ENCODE measurements at regions not wholly inside any gene's neighbourhood (a gene's known extent, or its start where the extent isn't known, plus 50 kb on each side); places are given as distances from the start of the nearest gene placed in this dataset.

DNA sequence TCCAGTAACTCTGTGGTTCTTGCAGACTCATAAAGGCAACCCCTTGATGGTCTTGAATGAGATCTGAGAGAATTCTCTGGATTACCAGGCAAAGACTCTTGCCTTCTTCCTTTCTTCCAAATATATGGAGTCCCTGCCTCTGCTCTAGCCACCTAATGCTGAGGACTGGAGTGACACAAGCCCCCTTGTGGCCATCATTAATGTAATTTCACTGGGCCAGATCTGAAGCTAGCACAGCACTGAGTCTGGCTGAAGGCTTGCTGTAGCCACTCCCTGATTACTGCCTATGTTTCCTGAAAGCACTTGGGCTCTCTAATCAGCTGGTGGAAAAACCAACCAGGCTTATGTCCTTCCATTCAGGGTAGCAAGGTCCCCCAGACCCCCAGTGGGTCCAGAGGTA is 559.3 kb upstream of the IRAK1BP1 start:
- TF ChIP-seq POLR2AphosphoS5 (IDR thresholded peaks at IDR 0.05) = no peak
- TF ChIP-seq, protein P1, sequence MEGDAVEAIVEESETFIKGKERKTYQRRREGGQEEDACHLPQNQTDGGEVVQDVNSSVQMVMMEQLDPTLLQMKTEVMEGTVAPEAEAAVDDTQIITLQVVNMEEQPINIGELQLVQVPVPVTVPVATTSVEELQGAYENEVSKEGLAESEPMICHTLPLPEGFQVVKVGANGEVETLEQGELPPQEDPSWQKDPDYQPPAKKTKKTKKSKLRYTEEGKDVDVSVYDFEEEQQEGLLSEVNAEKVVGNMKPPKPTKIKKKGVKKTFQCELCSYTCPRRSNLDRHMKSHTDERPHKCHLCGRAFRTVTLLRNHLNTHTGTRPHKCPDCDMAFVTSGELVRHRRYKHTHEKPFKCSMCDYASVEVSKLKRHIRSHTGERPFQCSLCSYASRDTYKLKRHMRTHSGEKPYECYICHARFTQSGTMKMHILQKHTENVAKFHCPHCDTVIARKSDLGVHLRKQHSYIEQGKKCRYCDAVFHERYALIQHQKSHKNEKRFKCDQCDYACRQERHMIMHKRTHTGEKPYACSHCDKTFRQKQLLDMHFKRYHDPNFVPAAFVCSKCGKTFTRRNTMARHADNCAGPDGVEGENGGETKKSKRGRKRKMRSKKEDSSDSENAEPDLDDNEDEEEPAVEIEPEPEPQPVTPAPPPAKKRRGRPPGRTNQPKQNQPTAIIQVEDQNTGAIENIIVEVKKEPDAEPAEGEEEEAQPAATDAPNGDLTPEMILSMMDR (IDR thresholded peaks at IDR 0.05) = no peak
- TF ChIP-seq EP300 (IDR thresholded peaks at IDR 0.05; ENCODE audit: low read depth) = no peak
- no peak for TF ChIP-seq POLR2A (IDR thresholded peaks at IDR 0.05)
- DNase-seq = no peak
- intact Hi-C loops (cut with DNase I; ENCODE audit: low total_unique reads) = no loop called here
- H3K27me3 ChIP-seq = no peaks in the 10 kb centered on the region
- in situ Hi-C loops (cut with MboI; ENCODE audit: low pct_ligation_motif_present in 1 of 4, low pct_unique_long_range_greater_than_20kb in 1 of 4, low sequenced_read_pairs in 3 of 4) = no loop called here
- no peak overlapping the region for H3K4me3 ChIP-seq
- H3K36me3 ChIP-seq = no peaks in the 10 kb centered on the region
- H3K27ac ChIP-seq = no peak overlapping the region
- no peaks in the 10 kb centered on the region for H3K4me1 ChIP-seq
- no peaks in the 10 kb centered on the region for H3K9me3 ChIP-seq

GRCh38 chr6:78322068-78322845 is 545.1 kb upstream of the IRAK1BP1 start:
- H3K27ac ChIP-seq = no peak overlapping the region
- in situ Hi-C loops (cut with MboI; ENCODE audit: low pct_ligation_motif_present in 1 of 4, low pct_unique_long_range_greater_than_20kb in 1 of 4, low sequenced_read_pairs in 3 of 4) = no loop called here
- no peaks in the 10 kb centered on the region for H3K36me3 ChIP-seq
- intact Hi-C loops (cut with DNase I; ENCODE audit: low total_unique reads) = no loop called here
- H3K27me3 ChIP-seq = no peaks in the 10 kb centered on the region
- WGBS, 2 donors (ENCODE audit: low coverage in 1 of 2) = 54 to 72% methylated on average over 3 to 5 of the region's 5 CpGs
- DNase-seq = no peak
- H3K4me3 ChIP-seq = no peak overlapping the region
- no peaks in the 10 kb centered on the region for H3K9me3 ChIP-seq
- no peaks in the 10 kb centered on the region for H3K4me1 ChIP-seq
- no peak for TF ChIP-seq POLR2AphosphoS5 (IDR thresholded peaks at IDR 0.05)
- TF ChIP-seq, protein P1 (IDR thresholded peaks at IDR 0.05) = no peak
- no peak for TF ChIP-seq POLR2A (IDR thresholded peaks at IDR 0.05)
- TF ChIP-seq EP300 (IDR thresholded peaks at IDR 0.05; ENCODE audit: low read depth) = no peak

GRCh38 chr6:78324213-78324612 is 543.1 kb upstream of the IRAK1BP1 start:
- Histone ChIP-seq H3K4me1 (no peaks in the 10 kb centered on the region), H3K27ac (no peak overlapping the region), H3K9me3 (no peaks in the 10 kb centered on the region), H3K36me3 (no peaks in the 10 kb centered on the region), H3K27me3 (no peaks in the 10 kb centered on the region), H3K4me3 (no peak overlapping the region)
- no peak for DNase-seq
- TF ChIP-seq POLR2A (IDR thresholded peaks at IDR 0.05) (no peak), POLR2AphosphoS5 (IDR thresholded peaks at IDR 0.05) (no peak), EP300 (IDR thresholded peaks at IDR 0.05; ENCODE audit: low read depth) (no peak)
- TF ChIP-seq, protein P1 (IDR thresholded peaks at IDR 0.05) = no peak
- in situ Hi-C loops (cut with MboI; ENCODE audit: low pct_ligation_motif_present in 1 of 4, low pct_unique_long_range_greater_than_20kb in 1 of 4, low sequenced_read_pairs in 3 of 4) = no loop called here
- intact Hi-C loops (cut with DNase I; ENCODE audit: low total_unique reads) = no loop called here
- 40 to 66% methylated on average over 2 of the region's 2 CpGs for WGBS, 2 donors (ENCODE audit: low coverage in 1 of 2)

- no peaks in the 10 kb centered on the region for H3K27me3 ChIP-seq
- DNase-seq = no peak
- no peak overlapping the region for H3K27ac ChIP-seq
- TF ChIP-seq EP300 (IDR thresholded peaks at IDR 0.05; ENCODE audit: low read depth) (no peak), POLR2AphosphoS5 (IDR thresholded peaks at IDR 0.05) (no peak), POLR2A (IDR thresholded peaks at IDR 0.05) (no peak)
- TF ChIP-seq, protein P1 (IDR thresholded peaks at IDR 0.05) = no peak
- H3K9me3 ChIP-seq = no peaks in the 10 kb centered on the region
- H3K36me3 ChIP-seq = no peaks in the 10 kb centered on the region
- H3K4me3 ChIP-seq = no peak overlapping the region
- intact Hi-C loops (cut with DNase I; ENCODE audit: low total_unique reads) (no loop called here), in situ Hi-C loops (cut with MboI; ENCODE audit: low pct_ligation_motif_present in 1 of 4, low pct_unique_long_range_greater_than_20kb in 1 of 4, low sequenced_read_pairs in 3 of 4) (no loop called here)
- no peaks in the 10 kb centered on the region for H3K4me1 ChIP-seq
Measured at GRCh38 chr6:78340755-78341154, 526.6 kb upstream of the IRAK1BP1 start.

Measured in transverse colon (tissue), 4 donors.